ENCODE measurements at regions not wholly inside any gene's neighbourhood (a gene's known extent, or its start where the extent isn't known, plus 50 kb on each side); places are given as distances from the start of the nearest gene placed in this dataset.

GRCh38 chr17:31700973-31701372 is 158.1 kb downstream of the COPRS start:
- Histone ChIP-seq H3K4me1 (ENCODE audit: control insufficient read depth in 4 of 4, insufficient read depth in 4 of 4, low read length in 3 of 4) (peaks cover 0 to 9% (median 2%) of the 10 kb centered on the region in 4 donors), H3K9ac (ENCODE audit: low read depth in 1 of 2, low read length in 2 of 2) (no peak overlapping the region), H3K4me3 (ENCODE audit: low read depth in 1 of 3, low read length in 3 of 3) (no peak overlapping the region), H3K9me3 (ENCODE audit: control insufficient read depth in 4 of 4, low read length in 3 of 4) (no peaks in the 10 kb centered on the region), H3K36me3 (ENCODE audit: control insufficient read depth in 4 of 4, insufficient read depth in 3 of 4, low read depth in 1 of 4, low read length in 3 of 4) (no peaks in the 10 kb centered on the region), H3K27ac (ENCODE audit: low read depth in 1 of 2, low read length in 2 of 2) (no peak overlapping the region), H3K27me3 (ENCODE audit: control insufficient read depth in 4 of 4, insufficient read depth in 4 of 4, low read length in 3 of 4) (no peaks in the 10 kb centered on the region)
- no peak for DNase-seq (ENCODE audit: low spot score)
- TF ChIP-seq NR2F2 (IDR thresholded peaks at IDR 0.05) (no peak), YY1 (IDR thresholded peaks at IDR 0.05) (no peak)
- WGBS = 95% methylated on average over 1 of the region's 1 CpG

GRCh38 chr17:31699886-31700285 is 159.2 kb downstream of the COPRS start:
- no peak overlapping the region for H3K27ac ChIP-seq (ENCODE audit: low read depth in 1 of 2, low read length in 2 of 2)
- TF ChIP-seq ATF3 (IDR thresholded peaks at IDR 0.05) = no peak
- TF ChIP-seq MAX (IDR thresholded peaks at IDR 0.05) = no peak
- no peak for TF ChIP-seq JUND (IDR thresholded peaks at IDR 0.05)
- TF ChIP-seq EGR1 (IDR thresholded peaks at IDR 0.05; ENCODE audit: low read depth in 2 of 2) = no peak
- TF ChIP-seq ZBTB33 (IDR thresholded peaks at IDR 0.05) = no peak
- TF ChIP-seq RAD21 (IDR thresholded peaks at IDR 0.05) = no peak
- no peak for TF ChIP-seq YY1 (IDR thresholded peaks at IDR 0.05)
- no peak for TF ChIP-seq FOXA1 (IDR thresholded peaks at IDR 0.05)
- TF ChIP-seq CTCF (IDR thresholded peaks at IDR 0.05; ENCODE audit: low read depth, low read length, missing input control) = no peak
- no peak for TF ChIP-seq SP1 (IDR thresholded peaks at IDR 0.05)
- TF ChIP-seq HNF4A (conservative IDR thresholded peaks at IDR 0.05) = no peak
- TF ChIP-seq NR2F2 (IDR thresholded peaks at IDR 0.05) = no peak
- TF ChIP-seq HNF4G (IDR thresholded peaks at IDR 0.05) = no peak
- TF ChIP-seq GABPA (IDR thresholded peaks at IDR 0.05 in 1 of 2, conservative IDR thresholded peaks at IDR 0.05 in 1 of 2) = no peak
- no peak for TF ChIP-seq REST (IDR thresholded peaks at IDR 0.05)
- H3K27me3 ChIP-seq (ENCODE audit: control insufficient read depth in 4 of 4, insufficient read depth in 4 of 4, low read length in 3 of 4) = no peaks in the 10 kb centered on the region
- no peak for DNase-seq (ENCODE audit: low spot score)
- WGBS = 93% methylated on average over 4 of the region's 4 CpGs
- no peak overlapping the region for H3K4me3 ChIP-seq (ENCODE audit: low read depth in 1 of 3, low read length in 3 of 3)
- H3K9me3 ChIP-seq (ENCODE audit: control insufficient read depth in 4 of 4, low read length in 3 of 4) = no peaks in the 10 kb centered on the region
- no peak overlapping the region for H3K9ac ChIP-seq (ENCODE audit: low read depth in 1 of 2, low read length in 2 of 2)
- peaks cover 0 to 10% (median 2%) of the 10 kb centered on the region in 4 donors for H3K4me1 ChIP-seq (ENCODE audit: control insufficient read depth in 4 of 4, insufficient read depth in 4 of 4, low read length in 3 of 4)
- no peaks in the 10 kb centered on the region for H3K36me3 ChIP-seq (ENCODE audit: control insufficient read depth in 4 of 4, insufficient read depth in 3 of 4, low read depth in 1 of 4, low read length in 3 of 4)

Measured in liver (tissue), 8 donors.